Spinal cord (tissue), 9 donors: ENCODE measurements at regions not wholly inside any gene's neighbourhood (a gene's known extent, or its start where the extent isn't known, plus 50 kb on each side); places are given as distances from the start of the nearest gene placed in this dataset.

Source experiments
- DNase-seq, 6 donors: peaks; one replicate each; pipeline versions ENCODE4 v3.0.0 to v3.0.0-alpha.2; 2013 to 2015; ENCODE audit warnings: low spot score in 6 of 6, low read depth in 4 of 6
- H3K27ac ChIP-seq: one replicate; pipeline ENCODE4 v1.5.1; 2013; ENCODE audit warnings: low read depth, low read length, control low read depth
- H3K27me3 ChIP-seq: one replicate; pipeline ENCODE4 v1.6.1; 2013; ENCODE audit warnings: low read length; ENCODE audit not compliant: control insufficient read depth, insufficient read depth
- H3K36me3 ChIP-seq: one replicate; pipeline ENCODE4 v1.6.1; 2013; ENCODE audit warnings: low read length; ENCODE audit not compliant: control insufficient read depth, insufficient read depth
- H3K4me1 ChIP-seq: one replicate; pipeline ENCODE4 v1.6.1; 2013; ENCODE audit warnings: low read length; ENCODE audit not compliant: control insufficient read depth, insufficient read depth
- H3K4me3 ChIP-seq: one replicate; pipeline ENCODE4 v1.5.1; 2013; ENCODE audit warnings: low read depth, low read length, control low read depth
- H3K9me3 ChIP-seq: one replicate; pipeline ENCODE4 v1.6.1; 2013; ENCODE audit warnings: low read length; ENCODE audit not compliant: control insufficient read depth, insufficient read depth
- WGBS: methylation state at CpG from one replicate; pipeline ENCODE4 v1.1.5; 2013; ENCODE audit warnings: missing lambda C conversion rate; ENCODE audit not compliant: insufficient coverage; 5-methylcytosine and 5-hydroxymethylcytosine counted together
- donor health status: healthy.

DNA sequence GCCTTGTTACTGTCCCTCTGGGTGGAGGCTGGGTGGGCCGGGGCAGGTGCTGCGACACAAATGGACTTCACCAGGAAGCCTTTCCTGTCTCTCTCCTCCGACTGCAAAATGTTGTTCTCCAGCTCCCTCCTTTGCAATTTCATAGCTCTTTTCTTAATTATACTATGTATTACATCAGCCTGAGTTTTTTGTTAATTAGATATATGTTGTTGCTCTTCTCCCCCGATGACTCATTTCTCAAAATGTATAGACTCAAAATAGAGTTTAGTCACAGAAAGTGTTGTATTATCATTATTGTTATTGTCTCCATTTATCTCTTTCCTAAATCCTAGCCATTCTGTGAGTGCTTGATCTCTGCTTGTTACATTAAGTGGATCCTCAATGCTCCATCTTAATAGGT is 122.4 kb upstream of the OSMR start:
- peak in 1 of 6 donors; percentile 53 for DNase-seq
- Histone ChIP-seq H3K27me3 (no peaks in the 10 kb centered on the region), H3K4me3 (no peak overlapping the region), H3K36me3 (no peaks in the 10 kb centered on the region), H3K9me3 (no peaks in the 10 kb centered on the region), H3K27ac (no peak overlapping the region), H3K4me1 (peaks cover 32% of the 10 kb centered on the region)
- WGBS, result no CpG with 5 or more reads among the region's 4 CpGs

DNA sequence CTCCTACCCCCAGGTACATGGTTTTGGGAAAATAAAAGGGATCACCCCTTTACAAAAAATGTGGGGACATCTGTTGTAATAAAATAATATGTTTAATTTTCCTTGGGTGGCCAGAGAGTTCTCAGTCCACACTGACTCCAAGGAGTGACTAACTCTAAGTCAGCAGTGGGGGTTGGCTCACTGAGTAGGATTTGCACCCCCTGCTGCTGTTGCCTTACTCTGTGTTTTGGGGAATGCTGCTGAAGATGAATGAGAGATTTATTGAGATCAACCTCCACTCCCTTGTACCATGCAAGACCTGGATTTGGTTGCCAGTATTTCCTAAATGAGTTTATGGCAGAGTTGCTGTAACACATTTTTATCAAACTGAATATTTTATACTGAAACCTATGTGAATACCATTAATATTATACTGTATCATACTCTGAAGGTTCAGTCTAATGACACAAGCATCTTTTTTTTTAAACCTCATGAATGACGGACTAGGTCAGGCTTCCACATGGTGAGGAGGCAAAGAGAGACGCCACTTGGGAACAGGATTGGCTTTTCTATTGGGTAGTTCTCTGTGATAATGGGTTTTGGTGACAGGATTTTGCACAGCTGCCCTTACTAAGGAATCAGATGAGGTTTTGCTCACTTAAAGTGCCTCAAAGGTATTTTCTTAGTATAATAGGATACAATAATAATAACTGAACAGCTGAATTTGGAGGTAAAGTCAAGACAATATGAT is 121.3 kb upstream of the OSMR start:
- Histone ChIP-seq H3K4me3 (no peak overlapping the region), H3K27ac (peak overlapping the region; percentile 61), H3K4me1 (peaks cover 28% of the 10 kb centered on the region), H3K9me3 (no peaks in the 10 kb centered on the region), H3K27me3 (no peaks in the 10 kb centered on the region), H3K36me3 (no peaks in the 10 kb centered on the region)
- DNase-seq, result no peak
- WGBS, result 20% methylated on average over 1 of the region's 2 CpGs

DNA sequence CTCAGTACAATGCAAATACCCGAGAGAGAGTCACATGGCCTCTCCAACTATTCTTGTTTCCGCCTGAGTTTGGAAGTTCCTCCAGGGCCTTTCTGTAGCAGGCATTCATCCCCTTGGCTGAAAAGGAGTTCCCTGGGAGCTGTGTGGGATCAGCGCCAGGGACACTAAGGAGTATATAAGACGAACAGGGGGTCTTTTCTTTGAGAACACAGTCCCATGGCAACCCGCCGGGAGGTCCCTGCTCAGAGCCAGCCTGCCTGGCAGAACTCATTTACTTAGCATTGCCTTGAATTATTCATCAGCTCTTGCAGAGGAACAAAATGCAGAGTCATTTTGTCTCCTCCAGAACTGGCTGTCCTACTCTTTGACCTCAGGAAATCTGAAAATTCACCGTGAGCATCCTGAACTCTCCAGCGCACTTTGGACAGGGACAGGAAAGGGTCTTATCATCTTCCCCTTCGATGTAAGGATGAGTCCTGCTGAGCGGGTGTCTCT is 120.4 kb upstream of the OSMR start:
- Histone ChIP-seq H3K9me3 (no peaks in the 10 kb centered on the region), H3K36me3 (no peaks in the 10 kb centered on the region), H3K27me3 (no peaks in the 10 kb centered on the region), H3K4me3 (no peak overlapping the region), H3K4me1 (peaks cover 28% of the 10 kb centered on the region), H3K27ac (peak overlapping the region; percentile 61)
- 18% methylated on average over 8 of the region's 10 CpGs for WGBS
- peak; percentile 83 to 97 (median 90) for DNase-seq

DNA sequence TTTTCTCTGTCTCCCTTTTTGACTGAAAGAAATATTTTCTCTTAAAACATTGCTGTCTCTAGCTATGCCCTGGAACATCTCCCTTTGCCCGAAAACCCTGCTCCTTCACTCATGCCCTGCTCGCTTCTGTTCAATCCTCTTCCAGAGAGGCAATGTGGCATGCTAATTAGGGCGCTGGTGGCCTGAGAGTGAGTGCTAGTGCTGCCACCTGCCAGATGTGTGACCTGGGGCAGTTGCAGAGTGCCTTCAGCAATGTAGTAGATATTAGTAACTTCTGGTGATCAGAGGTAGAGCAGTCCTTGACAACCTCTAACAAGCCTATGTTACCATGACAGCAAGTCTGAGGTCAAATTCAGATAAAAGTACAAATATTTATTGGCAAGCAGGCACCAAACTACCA is 119.5 kb upstream of the OSMR start:
- H3K4me1 ChIP-seq, result peaks cover 28% of the 10 kb centered on the region
- H3K27ac ChIP-seq, result peak overlapping the region; percentile 61
- no peak overlapping the region for H3K4me3 ChIP-seq
- no CpG with 5 or more reads among the region's 3 CpGs for WGBS
- peak in 1 of 6 donors; percentile 26 for DNase-seq
- no peaks in the 10 kb centered on the region for H3K9me3 ChIP-seq
- H3K27me3 ChIP-seq, result no peaks in the 10 kb centered on the region
- H3K36me3 ChIP-seq, result no peaks in the 10 kb centered on the region

DNA sequence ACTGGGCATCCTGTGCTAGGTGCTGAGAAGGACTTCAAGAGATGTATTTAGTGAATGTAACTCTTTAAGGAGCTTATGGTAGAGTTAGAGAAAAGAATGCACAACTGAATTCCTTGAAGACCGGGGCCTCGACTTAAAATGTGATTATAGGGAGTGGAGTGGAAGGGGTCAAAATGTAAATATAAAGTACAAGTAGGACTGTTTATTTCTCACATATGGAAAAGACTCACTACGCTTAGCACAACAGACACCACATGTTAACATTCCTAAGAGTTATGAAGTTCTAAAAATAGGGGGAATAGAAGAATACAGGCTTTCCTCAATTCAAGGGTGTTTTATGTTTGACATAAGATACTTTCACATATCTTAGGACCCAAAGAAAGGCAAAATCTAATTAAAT is 117.8 kb upstream of the OSMR start:
- H3K4me1 ChIP-seq, result peaks cover 26% of the 10 kb centered on the region
- H3K27me3 ChIP-seq, result no peaks in the 10 kb centered on the region
- DNase-seq, result no peak
- no CpG with 5 or more reads among the region's 3 CpGs for whole genome bisulfite sequencing
- H3K36me3 ChIP-seq, result no peaks in the 10 kb centered on the region
- no peaks in the 10 kb centered on the region for H3K9me3 ChIP-seq
- H3K27ac ChIP-seq, result no peak overlapping the region
- no peak overlapping the region for H3K4me3 ChIP-seq

DNA sequence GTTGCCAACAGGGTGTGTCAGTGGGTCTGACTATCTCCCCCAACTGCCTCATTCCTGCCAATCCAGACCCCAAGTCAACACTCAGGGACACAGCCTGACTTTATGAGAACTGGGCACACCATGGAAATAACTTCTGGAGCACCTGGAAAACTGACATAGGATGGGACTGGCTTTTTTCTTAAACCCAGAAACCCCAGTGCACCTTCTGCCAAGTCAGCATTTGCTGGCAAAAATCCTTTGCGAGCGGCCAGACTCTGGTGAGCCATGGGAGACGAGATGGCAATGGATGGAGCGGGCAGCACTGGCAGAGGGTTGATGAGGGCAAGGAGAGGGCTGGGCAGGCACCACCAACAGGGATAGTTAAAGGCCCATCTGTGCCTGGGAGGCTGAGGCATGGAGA is 114.4 kb upstream of the OSMR start:
- Histone ChIP-seq H3K27ac (no peak overlapping the region), H3K4me3 (no peak overlapping the region), H3K36me3 (no peaks in the 10 kb centered on the region), H3K4me1 (peaks cover under 1% of the 10 kb centered on the region), H3K9me3 (no peaks in the 10 kb centered on the region), H3K27me3 (no peaks in the 10 kb centered on the region)
- WGBS, result 56% methylated on average over 4 of the region's 4 CpGs
- no peak for DNase-seq

DNA sequence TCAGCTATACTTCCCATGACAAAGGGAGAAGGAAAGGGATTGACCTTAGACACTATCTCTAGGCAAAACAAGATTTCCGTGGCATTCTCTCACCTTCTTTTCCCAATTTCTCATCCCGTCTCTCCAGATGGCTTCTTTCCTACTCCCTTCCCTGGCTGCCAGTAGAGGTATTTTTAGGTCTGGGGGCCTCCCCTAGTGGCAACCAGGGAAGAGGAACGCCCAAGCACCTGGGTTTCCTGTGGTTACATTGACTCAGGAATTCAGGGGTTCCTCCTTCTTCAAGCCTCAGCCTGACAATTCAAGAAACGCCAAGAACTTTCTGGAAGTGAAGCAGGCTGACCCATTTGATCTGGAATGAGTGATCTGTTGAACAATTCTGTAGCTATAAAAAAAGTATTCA is 111.5 kb upstream of the OSMR start:
- H3K4me1 ChIP-seq, result no peaks in the 10 kb centered on the region
- H3K9me3 ChIP-seq, result no peaks in the 10 kb centered on the region
- H3K27me3 ChIP-seq, result no peaks in the 10 kb centered on the region
- no peaks in the 10 kb centered on the region for H3K36me3 ChIP-seq
- H3K27ac ChIP-seq, result no peak overlapping the region
- no peak for DNase-seq
- H3K4me3 ChIP-seq, result no peak overlapping the region
- no CpG with 5 or more reads among the region's 4 CpGs for WGBS

DNA sequence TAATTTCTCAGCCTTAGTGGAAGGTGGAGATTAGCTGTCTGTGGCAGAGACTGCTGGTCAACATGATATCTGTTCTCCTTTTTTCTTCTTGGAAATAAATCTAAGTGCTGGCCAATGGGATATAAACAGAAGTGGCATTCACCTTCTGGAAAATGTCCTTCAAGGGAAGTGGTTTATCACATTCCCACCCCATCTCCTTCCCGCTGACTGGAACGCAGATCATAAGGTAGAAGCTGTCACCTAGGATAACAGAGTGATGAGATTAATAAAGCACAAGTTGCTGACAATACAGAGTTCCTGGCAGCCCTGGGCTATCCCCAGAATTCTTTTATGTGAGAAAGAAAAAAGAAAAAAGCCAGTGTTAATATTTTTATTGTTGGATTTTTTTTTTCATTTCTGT is 109.7 kb upstream of the OSMR start:
- no peaks in the 10 kb centered on the region for H3K36me3 ChIP-seq
- no peaks in the 10 kb centered on the region for H3K27me3 ChIP-seq
- no CpG with 5 or more reads among the region's 2 CpGs for WGBS
- DNase-seq, result peak in 1 of 6 donors; percentile 38
- H3K9me3 ChIP-seq, result no peaks in the 10 kb centered on the region
- H3K4me1 ChIP-seq, result no peaks in the 10 kb centered on the region
- no peak overlapping the region for H3K27ac ChIP-seq
- no peak overlapping the region for H3K4me3 ChIP-seq

GRCh38 chr5:38737976-38738375 is 107.8 kb upstream of the OSMR start:
- Histone ChIP-seq H3K4me3 (no peak overlapping the region), H3K27me3 (no peaks in the 10 kb centered on the region), H3K36me3 (no peaks in the 10 kb centered on the region), H3K9me3 (peaks cover under 1% of the 10 kb centered on the region), H3K27ac (no peak overlapping the region), H3K4me1 (no peaks in the 10 kb centered on the region)
- whole genome bisulfite sequencing, result 49% methylated on average over 6 of the region's 6 CpGs
- peak in 2 of 6 donors; percentile 54 to 56 for DNase-seq

DNA sequence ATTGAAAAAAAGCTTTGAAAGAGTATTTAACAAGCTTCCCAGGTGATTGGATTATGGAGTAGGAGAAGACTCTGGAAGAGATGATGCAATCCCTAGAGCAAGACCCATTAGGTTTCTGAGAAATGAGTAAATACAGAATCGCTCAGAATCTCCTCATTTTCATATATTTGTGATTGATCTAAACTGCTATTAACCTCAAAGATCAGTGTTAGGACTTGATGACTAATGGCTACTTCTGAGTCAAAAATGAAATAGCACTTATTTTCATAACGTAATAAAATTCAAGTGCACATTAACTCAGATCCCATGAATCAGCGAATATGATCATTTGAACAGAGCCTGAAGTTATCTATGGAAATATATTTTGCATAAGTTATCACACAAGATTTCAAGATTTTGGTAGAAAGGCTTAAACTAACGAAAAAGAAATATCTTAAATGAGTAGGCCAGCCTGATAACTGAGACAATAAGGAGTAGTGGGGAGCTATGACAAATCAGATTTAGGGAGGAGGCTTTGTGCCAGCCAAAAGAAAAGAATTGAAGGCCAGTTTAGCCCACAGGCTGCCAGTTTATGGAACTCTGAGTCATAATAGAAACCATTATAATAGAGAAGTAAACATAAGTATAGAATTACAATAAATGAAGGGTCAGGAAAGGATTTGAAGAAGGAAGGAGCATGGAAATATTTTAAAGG is 106.7 kb upstream of the OSMR start:
- no peak for DNase-seq
- H3K27me3 ChIP-seq, result no peaks in the 10 kb centered on the region
- H3K4me1 ChIP-seq, result no peaks in the 10 kb centered on the region
- H3K4me3 ChIP-seq, result no peak overlapping the region
- no peaks in the 10 kb centered on the region for H3K36me3 ChIP-seq
- H3K27ac ChIP-seq, result no peak overlapping the region
- WGBS, result 100% methylated on average over 1 of the region's 4 CpGs
- H3K9me3 ChIP-seq, result peaks cover 2% of the 10 kb centered on the region
